HG03039 (cell line): ENCODE measurements at regions not wholly inside any gene's neighbourhood (a gene's known extent, or its start where the extent isn't known, plus 50 kb on each side); places are given as distances from the start of the nearest gene placed in this dataset.

Experiments used
- ATAC-seq: cut with Tn5 transposase; IDR thresholded peaks from one replicate; pipeline ENCODE4 v1.9.1; 2021; ENCODE audit warnings: mild to moderate bottlenecking, moderate library complexity; ENCODE audit not compliant: unreplicated experiment

- ATAC-seq, result no peak
Measured at GRCh38 chr2:177072090-177072489, 140.5 kb upstream of the HNRNPA3 start.

GRCh38 chr2:177073611-177074010 is 139.0 kb upstream of the HNRNPA3 start:
- no peak for ATAC-seq

- no peak for ATAC-seq
Measured at GRCh38 chr2:177074099-177074710, 138.4 kb upstream of the HNRNPA3 start.

GRCh38 chr2:177075254-177075653 is 137.3 kb upstream of the HNRNPA3 start:
- ATAC-seq, result no peak

- ATAC-seq, result no peak
Measured at GRCh38 chr2:177076636-177077179, 135.9 kb upstream of the HNRNPA3 start.

- ATAC-seq, result no peak
Measured at GRCh38 chr2:177077778-177078177, 134.8 kb upstream of the HNRNPA3 start.

- no peak for ATAC-seq
Measured at GRCh38 chr2:177078416-177078815, 134.2 kb upstream of the HNRNPA3 start.

- ATAC-seq, result no peak
Measured at GRCh38 chr2:177078855-177079254, 133.7 kb upstream of the HNRNPA3 start.

- no peak for ATAC-seq
Measured at GRCh38 chr2:177080746-177081284, 131.8 kb upstream of the HNRNPA3 start.

- no peak for ATAC-seq
Measured at GRCh38 chr2:177084607-177085006, 128.0 kb upstream of the HNRNPA3 start.

GRCh38 chr2:177088529-177088928 is 124.1 kb upstream of the HNRNPA3 start:
- no peak for ATAC-seq

- ATAC-seq, result no peak
Measured at GRCh38 chr2:177090967-177091366, 121.6 kb upstream of the HNRNPA3 start.

- no peak for ATAC-seq
Measured at GRCh38 chr2:177093371-177093770, 119.2 kb upstream of the HNRNPA3 start.

GRCh38 chr2:177098001-177098613 is 114.5 kb upstream of the HNRNPA3 start:
- ATAC-seq, result no peak

GRCh38 chr2:177101930-177102329 is 110.7 kb upstream of the HNRNPA3 start:
- no peak for ATAC-seq

GRCh38 chr2:177106212-177106611 is 106.4 kb upstream of the HNRNPA3 start:
- ATAC-seq, result no peak

- no peak for ATAC-seq
Measured at GRCh38 chr2:177108890-177109289, 103.7 kb upstream of the HNRNPA3 start.

GRCh38 chr2:177114712-177115111 is 97.9 kb upstream of the HNRNPA3 start:
- ATAC-seq, result no peak

GRCh38 chr2:177117755-177118154 is 94.8 kb upstream of the HNRNPA3 start:
- ATAC-seq, result no peak

- no peak for ATAC-seq
Measured at GRCh38 chr2:177118636-177119035, 94.0 kb upstream of the HNRNPA3 start.

GRCh38 chr2:177119099-177119498 is 93.5 kb upstream of the HNRNPA3 start:
- no peak for ATAC-seq

- no peak for ATAC-seq
Measured at GRCh38 chr2:177123048-177123447, 89.5 kb upstream of the HNRNPA3 start.
